GM06990 (cell line): ENCODE measurements at regions not wholly inside any gene's neighbourhood (a gene's known extent, or its start where the extent isn't known, plus 50 kb on each side); places are given as distances from the start of the nearest gene placed in this dataset.
A peak's percentile ranks its signal among the peaks of the same experiment; 100 is the strongest.

Source experiments
- DNase-seq: peaks from one replicate; pipeline ENCODE4 v3.0.0-alpha.2; 2011; ENCODE audit not compliant: insufficient read length; ENCODE audit errors: extremely low read depth
- H3K27me3 ChIP-seq: replicated peaks from 2 replicates; pipeline ENCODE4 v1.6.0; 2011; ENCODE audit warnings: low read length; ENCODE audit not compliant: control insufficient read depth, insufficient read depth
- H3K36me3 ChIP-seq: 2 replicates; pipeline ENCODE4 v1.5.1; 2011; ENCODE audit warnings: low read length; ENCODE audit not compliant: control insufficient read depth, insufficient read depth
- H3K4me3 ChIP-seq: replicated peaks from 2 replicates; pipeline ENCODE4 v1.5.1; 2011; ENCODE audit warnings: low read depth, mild to moderate bottlenecking, control low read depth, low read length
- TF ChIP-seq, protein P1 (sequence below): IDR thresholded peaks from 2 replicates; pipeline ENCODE4 v1.5.1; 2011; ENCODE audit warnings: low read length, control low read depth, mild to moderate bottlenecking, inconsistent platforms; ENCODE audit not compliant: insufficient read depth, poor library complexity, severe bottlenecking

DNA sequence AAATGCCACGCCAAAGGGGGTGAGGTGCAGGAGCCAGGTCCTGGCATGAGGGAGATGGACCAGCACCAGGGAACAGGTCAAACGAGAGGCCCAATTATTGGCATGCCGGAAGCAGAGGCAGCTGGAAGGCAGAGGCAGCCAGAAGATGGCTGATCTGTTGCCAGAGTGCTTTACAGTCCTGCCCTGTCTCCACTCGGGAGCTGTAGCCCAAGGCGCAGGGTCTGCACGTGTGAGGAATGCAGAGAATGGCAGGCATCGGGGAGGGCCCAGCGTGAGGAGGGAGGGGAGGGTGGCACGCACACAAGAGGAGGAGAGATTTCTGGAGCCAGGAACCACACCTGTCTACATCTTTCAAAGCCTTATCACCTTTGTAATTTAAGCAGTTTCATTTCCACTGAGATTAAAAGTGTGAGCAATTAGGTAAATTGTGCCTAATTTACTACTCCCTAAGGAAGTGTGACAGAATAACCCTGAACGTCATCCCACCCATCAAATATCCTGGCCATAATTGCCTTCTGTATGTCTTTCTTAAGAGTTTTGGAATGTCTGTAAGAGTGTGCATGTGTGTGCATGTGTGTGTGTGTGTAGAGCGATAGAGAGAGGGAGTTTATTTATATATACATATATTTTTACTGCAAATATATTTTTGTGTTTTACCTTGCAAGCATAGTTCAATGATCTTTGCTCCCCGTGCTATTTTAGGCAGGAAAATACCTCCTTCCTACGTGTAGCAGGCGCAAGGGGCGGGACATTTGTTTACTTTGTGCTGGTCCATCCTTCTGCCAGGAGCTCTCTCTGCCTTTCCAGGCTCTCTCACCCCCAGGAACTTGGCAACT, 125.5 kb upstream of the SERBP1 start:
- Histone ChIP-seq H3K27me3 (no peaks in the 10 kb centered on the region), H3K4me3 (no peak overlapping the region), H3K36me3 (no peaks in the 10 kb centered on the region)
- peak; percentile 6 for DNase-seq
- TF ChIP-seq, protein P1, sequence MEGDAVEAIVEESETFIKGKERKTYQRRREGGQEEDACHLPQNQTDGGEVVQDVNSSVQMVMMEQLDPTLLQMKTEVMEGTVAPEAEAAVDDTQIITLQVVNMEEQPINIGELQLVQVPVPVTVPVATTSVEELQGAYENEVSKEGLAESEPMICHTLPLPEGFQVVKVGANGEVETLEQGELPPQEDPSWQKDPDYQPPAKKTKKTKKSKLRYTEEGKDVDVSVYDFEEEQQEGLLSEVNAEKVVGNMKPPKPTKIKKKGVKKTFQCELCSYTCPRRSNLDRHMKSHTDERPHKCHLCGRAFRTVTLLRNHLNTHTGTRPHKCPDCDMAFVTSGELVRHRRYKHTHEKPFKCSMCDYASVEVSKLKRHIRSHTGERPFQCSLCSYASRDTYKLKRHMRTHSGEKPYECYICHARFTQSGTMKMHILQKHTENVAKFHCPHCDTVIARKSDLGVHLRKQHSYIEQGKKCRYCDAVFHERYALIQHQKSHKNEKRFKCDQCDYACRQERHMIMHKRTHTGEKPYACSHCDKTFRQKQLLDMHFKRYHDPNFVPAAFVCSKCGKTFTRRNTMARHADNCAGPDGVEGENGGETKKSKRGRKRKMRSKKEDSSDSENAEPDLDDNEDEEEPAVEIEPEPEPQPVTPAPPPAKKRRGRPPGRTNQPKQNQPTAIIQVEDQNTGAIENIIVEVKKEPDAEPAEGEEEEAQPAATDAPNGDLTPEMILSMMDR, result no peak

DNA sequence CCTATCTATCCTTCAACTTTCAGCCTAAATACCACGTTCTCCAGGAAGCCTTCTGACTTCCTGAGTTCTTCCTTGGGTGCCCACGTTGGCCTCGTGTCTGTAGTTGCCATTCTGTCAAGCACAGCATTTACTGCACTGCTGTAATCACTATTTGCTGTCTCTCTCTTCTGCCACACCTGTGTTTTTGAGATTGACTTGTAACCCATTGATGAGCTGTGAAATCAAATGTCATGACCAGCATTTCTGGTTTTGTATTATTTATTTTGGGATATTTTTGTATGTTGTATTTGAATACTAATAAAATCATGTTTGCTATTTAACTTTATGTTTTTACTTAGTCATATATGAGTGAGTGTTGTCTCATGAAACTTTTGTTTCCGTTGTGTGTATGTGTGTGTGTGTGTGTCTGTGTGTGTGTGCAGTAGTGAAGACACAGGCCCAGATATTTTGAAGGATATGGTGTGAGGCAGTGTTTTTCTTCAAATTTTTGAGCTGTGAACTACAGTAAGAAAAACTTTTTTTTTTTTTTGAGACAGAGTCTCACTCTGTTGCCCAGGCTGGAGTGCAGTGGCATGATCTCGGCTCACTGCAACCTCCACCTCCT, 126.2 kb upstream of the SERBP1 start:
- Histone ChIP-seq H3K27me3 (no peaks in the 10 kb centered on the region), H3K4me3 (no peak overlapping the region), H3K36me3 (no peaks in the 10 kb centered on the region)
- TF ChIP-seq, protein P1, result no peak
- DNase-seq, result no peak

DNA sequence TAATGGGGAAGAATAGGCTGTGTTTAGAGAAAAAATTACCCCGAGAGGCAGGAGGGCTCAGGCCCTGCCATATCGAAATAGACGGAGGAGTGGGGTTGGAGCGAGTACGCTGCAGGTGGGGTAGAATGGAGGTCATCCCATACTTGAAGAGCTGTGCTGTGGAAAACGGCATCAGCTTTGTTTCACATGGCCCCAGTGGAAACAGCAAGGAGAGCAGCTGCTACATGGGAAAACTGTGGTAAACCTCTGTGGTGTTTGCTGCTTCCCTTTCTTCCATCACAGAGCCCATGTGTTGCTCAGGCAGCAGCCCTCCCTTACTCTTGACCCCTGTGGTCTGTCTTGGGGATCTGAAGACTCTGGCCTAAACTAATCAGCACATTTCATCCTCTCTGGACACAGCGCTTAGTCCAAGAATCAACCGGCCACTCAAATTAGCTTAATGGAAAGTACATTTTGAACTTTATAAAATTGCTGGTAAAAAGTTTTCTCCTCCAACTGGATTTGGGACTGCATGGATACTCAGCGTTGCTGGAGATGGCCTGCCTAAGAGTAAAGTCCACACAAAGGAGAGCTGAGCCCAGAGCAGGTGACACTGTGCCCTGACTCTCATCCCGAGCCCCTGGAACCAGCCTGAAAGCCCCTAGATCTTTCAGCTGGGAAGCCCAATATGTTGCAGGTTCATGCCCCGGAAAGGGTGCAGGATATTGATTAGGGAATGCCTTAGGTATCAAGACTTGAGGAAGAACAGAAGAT, 127.1 kb upstream of the GADD45A start:
- TF ChIP-seq, protein P1, result no peak
- no peaks in the 10 kb centered on the region for H3K27me3 ChIP-seq
- H3K4me3 ChIP-seq, result no peak overlapping the region
- DNase-seq, result no peak
- H3K36me3 ChIP-seq, result no peaks in the 10 kb centered on the region

DNA sequence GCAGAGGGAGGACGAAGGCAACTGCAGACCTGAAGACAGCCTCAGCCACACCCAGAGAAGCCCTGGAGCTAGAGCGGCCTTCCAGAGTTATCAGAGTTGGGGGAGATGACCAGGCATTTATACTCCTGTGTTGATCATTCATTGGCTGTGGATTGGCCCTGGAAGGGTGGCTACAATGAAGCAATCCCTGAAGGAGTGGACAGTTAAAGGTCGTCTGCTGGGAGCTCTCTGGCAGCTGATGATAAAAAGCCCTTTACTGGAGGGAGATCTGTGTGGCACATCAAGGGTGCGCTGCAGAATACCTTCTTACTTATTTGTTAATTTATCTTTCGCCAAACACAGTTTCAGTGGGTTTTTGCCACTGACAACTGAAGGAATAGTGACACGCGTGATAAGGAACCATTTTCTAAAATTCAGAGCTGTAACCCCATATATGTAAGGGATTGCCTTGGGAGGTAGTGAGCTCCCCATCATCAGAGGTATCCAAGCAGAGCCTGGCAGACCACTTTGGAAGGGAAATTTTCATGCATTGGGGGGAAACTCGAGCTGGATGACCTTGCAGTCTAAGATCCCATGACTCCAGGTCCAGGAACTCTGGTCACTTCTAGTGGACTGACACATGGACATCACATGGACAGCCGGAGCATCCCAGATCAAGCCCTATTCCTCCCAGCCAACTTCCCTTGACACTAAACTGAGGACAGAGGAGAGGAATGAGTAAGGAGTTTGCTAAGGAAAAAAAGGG, 126.4 kb upstream of the GADD45A start:
- no peak for DNase-seq
- Histone ChIP-seq H3K36me3 (no peaks in the 10 kb centered on the region), H3K4me3 (no peak overlapping the region), H3K27me3 (no peaks in the 10 kb centered on the region)
- TF ChIP-seq, protein P1, result no peak

DNA sequence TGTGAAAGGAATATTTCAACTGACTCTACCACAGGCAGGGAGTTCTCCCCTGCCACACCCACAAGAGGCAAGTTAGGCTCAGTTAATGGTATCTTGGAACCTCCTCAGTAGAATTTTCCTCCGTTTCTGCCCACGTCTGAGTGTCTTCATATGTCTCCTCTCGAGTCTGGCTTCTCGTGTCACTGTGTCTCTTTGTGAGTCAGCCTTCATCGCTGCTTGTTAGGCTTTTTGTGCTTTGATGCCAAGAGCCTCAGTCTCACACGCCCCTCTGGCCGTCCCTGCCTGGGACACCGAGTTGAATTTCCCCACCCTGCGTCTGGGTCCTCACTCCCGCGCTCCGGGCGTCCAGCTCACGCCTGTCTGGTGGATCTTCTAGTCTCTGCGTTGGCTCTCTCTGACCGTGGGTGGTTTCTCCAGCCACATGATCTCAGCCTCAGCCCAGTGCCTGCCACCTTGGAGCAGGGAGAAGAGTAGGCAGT, 125.7 kb upstream of the GADD45A start:
- H3K27me3 ChIP-seq, result no peaks in the 10 kb centered on the region
- DNase-seq, result no peak
- no peaks in the 10 kb centered on the region for H3K36me3 ChIP-seq
- H3K4me3 ChIP-seq, result no peak overlapping the region
- TF ChIP-seq, protein P1, result no peak
